ENCODE measurements at regions not wholly inside any gene's neighbourhood (a gene's known extent, or its start where the extent isn't known, plus 50 kb on each side); places are given as distances from the start of the nearest gene placed in this dataset.

DNA sequence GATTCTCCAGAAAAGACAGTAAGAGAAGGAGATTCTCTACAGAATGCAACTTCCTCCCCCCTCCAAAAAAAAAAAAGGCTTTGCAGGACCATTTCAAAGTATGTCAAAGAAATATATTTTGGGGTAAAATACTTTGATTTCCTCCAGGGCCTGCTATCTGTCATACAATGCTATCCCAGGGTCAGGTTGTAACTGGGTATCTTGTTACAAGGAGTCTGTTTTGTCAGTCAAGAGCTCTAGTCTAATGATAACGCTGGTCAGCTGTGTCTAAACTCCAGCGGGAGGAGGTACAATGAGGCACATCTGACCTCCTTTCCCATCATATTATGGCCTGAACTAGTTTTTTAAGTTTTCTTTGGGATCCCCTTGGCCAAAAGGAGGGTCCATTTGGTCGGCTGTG, 408.4 kb upstream of the CDH5 start:
- TF ChIP-seq, protein P1, sequence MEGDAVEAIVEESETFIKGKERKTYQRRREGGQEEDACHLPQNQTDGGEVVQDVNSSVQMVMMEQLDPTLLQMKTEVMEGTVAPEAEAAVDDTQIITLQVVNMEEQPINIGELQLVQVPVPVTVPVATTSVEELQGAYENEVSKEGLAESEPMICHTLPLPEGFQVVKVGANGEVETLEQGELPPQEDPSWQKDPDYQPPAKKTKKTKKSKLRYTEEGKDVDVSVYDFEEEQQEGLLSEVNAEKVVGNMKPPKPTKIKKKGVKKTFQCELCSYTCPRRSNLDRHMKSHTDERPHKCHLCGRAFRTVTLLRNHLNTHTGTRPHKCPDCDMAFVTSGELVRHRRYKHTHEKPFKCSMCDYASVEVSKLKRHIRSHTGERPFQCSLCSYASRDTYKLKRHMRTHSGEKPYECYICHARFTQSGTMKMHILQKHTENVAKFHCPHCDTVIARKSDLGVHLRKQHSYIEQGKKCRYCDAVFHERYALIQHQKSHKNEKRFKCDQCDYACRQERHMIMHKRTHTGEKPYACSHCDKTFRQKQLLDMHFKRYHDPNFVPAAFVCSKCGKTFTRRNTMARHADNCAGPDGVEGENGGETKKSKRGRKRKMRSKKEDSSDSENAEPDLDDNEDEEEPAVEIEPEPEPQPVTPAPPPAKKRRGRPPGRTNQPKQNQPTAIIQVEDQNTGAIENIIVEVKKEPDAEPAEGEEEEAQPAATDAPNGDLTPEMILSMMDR (IDR thresholded peaks at IDR 0.05; ENCODE audit: insufficient read depth, low read depth, low read length) = no peak
- TF ChIP-seq EZH2 (IDR thresholded peaks at IDR 0.05; ENCODE audit: insufficient read depth, low read length) = no peak
